ENCODE measurements at regions not wholly inside any gene's neighbourhood (a gene's known extent, or its start where the extent isn't known, plus 50 kb on each side); places are given as distances from the start of the nearest gene placed in this dataset.
A peak's percentile ranks its signal among the peaks of the same experiment; 100 is the strongest.

DNA sequence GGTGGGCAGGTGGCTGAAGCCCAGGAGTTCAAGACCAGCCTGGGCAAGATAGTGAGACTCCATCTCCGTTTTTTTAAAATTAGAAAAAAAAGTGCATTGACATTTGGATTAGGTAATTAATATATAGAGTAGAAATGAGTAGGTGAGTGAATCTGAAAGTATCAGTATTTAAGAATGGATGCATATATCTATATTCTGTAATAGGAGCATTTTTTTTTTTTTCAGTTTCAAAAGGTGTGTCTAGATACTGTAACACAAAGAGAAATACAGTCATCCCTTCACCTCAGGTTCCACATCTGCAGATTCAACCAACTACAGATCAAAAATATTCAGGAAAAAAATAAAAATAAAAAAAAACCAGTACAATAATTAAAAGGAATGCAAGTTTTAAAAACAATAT is 50.8 kb downstream of the RBM27 start:
- H3K9me3 Mint-ChIP-seq: no peaks in the 10 kb centered on the region
- no peak for DNase-seq
- Histone ChIP-seq H3K4me3 (ENCODE audit: control insufficient read depth in 1 of 2, extremely low read depth in 1 of 2, low read length in 1 of 2) (no peak overlapping the region), H3K27me3 (replicated peaks in 1 of 2; ENCODE audit: control insufficient read depth in 2 of 2, extremely low read depth in 1 of 2, insufficient read depth in 2 of 2, low read length in 1 of 2) (no peaks in the 10 kb centered on the region), H3K4me1 (ENCODE audit: control insufficient read depth in 1 of 2, extremely low read depth in 1 of 2, insufficient read depth in 2 of 2, low read length in 2 of 2) (no peaks in the 10 kb centered on the region), H3K36me3 (ENCODE audit: control insufficient read depth in 2 of 2, extremely low read depth in 1 of 2, insufficient read depth in 1 of 2, low read length in 1 of 2) (peaks cover 0 to 58% of the 10 kb centered on the region in 2 donors), H3K9me3 (no peaks in the 10 kb centered on the region), H3K27ac (ENCODE audit: low read length) (no peak overlapping the region)
- no peak overlapping the region for H3K4me3 Mint-ChIP-seq
- ATAC-seq (replicated peaks in 1 of 4): no peak
- peaks cover 54% of the 10 kb centered on the region for H3K36me3 Mint-ChIP-seq
- no peak overlapping the region for H3K27ac Mint-ChIP-seq
- POLR2A ChIA-PET: interaction anchor here in 1 of 2 donors (0.5 kb wide), 1 partner anchor 16 kb away, joined by 3 read pairs; no protein-coding TSS in a partner anchor
- peaks cover 0 to 9% (median 6%) of the 10 kb centered on the region in 3 donors for H3K4me1 Mint-ChIP-seq
- WGBS (ENCODE audit: insufficient coverage): 60% methylated on average over 1 of the region's 1 CpG
- H3K27me3 Mint-ChIP-seq: no peaks in the 10 kb centered on the region
- CTCF ChIA-PET: no interaction called here

- Mint-ChIP-seq H3K27ac (no peak overlapping the region), H3K4me3 (no peak overlapping the region), H3K4me1 (no peaks in the 10 kb centered on the region), H3K36me3 (peaks cover 40% of the 10 kb centered on the region), H3K27me3 (no peaks in the 10 kb centered on the region), H3K9me3 (no peaks in the 10 kb centered on the region)
- ATAC-seq (replicated peaks in 1 of 4): no peak
- POLR2A ChIA-PET: no interaction called here
- no peak for DNase-seq
- Histone ChIP-seq H3K9me3 (no peaks in the 10 kb centered on the region), H3K36me3 (ENCODE audit: control insufficient read depth in 2 of 2, extremely low read depth in 1 of 2, insufficient read depth in 1 of 2, low read length in 1 of 2) (peaks cover 6 to 68% of the 10 kb centered on the region in 2 donors), H3K4me1 (ENCODE audit: control insufficient read depth in 1 of 2, extremely low read depth in 1 of 2, insufficient read depth in 2 of 2, low read length in 2 of 2) (no peaks in the 10 kb centered on the region), H3K27ac (ENCODE audit: low read length) (no peak overlapping the region), H3K27me3 (replicated peaks in 1 of 2; ENCODE audit: control insufficient read depth in 2 of 2, extremely low read depth in 1 of 2, insufficient read depth in 2 of 2, low read length in 1 of 2) (no peaks in the 10 kb centered on the region), H3K4me3 (ENCODE audit: control insufficient read depth in 1 of 2, extremely low read depth in 1 of 2, low read length in 1 of 2) (no peak overlapping the region)
- CTCF ChIA-PET: no interaction called here
These were observed 65.5 kb upstream of the POU4F3 start for GRCh38 chr5:146273109-146273508.

DNA sequence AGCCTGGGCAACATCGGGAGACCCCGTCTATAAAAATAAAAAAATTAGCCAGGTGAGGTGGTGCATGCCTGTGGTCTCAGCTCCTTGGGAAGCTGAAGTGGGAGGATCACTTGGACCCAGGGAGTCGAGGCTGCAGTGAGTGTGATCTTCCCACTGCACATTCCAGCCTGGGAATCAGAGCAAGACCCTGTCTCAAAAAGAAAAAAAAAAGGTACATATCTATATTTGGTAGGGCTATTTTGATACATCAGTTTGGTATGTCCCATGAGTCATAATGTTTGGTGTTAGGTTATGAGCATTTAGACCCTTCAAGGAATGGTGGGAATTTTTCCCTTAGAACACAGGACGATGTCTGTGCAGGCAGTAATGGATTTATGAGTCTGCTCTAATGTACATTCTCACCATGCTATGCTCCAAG is 55.3 kb upstream of the POU4F3 start:
- no peaks in the 10 kb centered on the region for H3K9me3 ChIP-seq
- H3K4me1 ChIP-seq (ENCODE audit: control insufficient read depth in 1 of 2, extremely low read depth in 1 of 2, insufficient read depth in 2 of 2, low read length in 2 of 2): no peaks in the 10 kb centered on the region
- H3K4me3 Mint-ChIP-seq: no peak overlapping the region
- no CpG with 5 or more reads among the region's 4 CpGs for WGBS (ENCODE audit: insufficient coverage)
- H3K27me3 ChIP-seq (replicated peaks in 1 of 2; ENCODE audit: control insufficient read depth in 2 of 2, extremely low read depth in 1 of 2, insufficient read depth in 2 of 2, low read length in 1 of 2): no peaks in the 10 kb centered on the region
- H3K9me3 Mint-ChIP-seq: no peaks in the 10 kb centered on the region
- DNase-seq: no peak
- POLR2A ChIA-PET: no interaction called here
- no peak for ATAC-seq (replicated peaks in 1 of 4)
- H3K36me3 ChIP-seq (ENCODE audit: control insufficient read depth in 2 of 2, extremely low read depth in 1 of 2, insufficient read depth in 1 of 2, low read length in 1 of 2): peaks cover 0 to 49% of the 10 kb centered on the region in 2 donors
- H3K4me3 ChIP-seq (ENCODE audit: control insufficient read depth in 1 of 2, extremely low read depth in 1 of 2, low read length in 1 of 2): no peak overlapping the region
- H3K36me3 Mint-ChIP-seq: peaks cover 22% of the 10 kb centered on the region
- H3K27me3 Mint-ChIP-seq: no peaks in the 10 kb centered on the region
- no peak overlapping the region for H3K27ac Mint-ChIP-seq
- H3K27ac ChIP-seq (ENCODE audit: low read length): no peak overlapping the region
- H3K4me1 Mint-ChIP-seq: no peaks in the 10 kb centered on the region
- CTCF ChIA-PET: no interaction called here

DNA sequence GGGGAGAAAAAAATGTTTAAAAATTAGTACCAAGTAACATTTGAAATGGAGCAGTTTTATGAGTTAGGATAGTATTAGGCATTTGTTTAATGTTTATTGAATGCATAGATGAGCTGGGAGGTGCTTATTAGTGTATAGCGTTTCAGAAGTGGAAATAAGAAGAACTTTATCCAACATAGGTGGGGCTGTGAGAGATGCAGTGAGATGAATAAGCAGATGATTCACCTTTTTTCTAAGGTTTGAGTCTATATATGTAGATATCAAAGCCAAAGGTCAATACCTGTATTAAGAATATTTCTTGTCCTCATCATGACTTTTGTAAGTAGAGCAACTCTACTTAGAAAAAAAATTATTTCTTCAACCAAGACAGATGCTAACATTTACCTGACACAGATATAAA is 54.6 kb upstream of the POU4F3 start:
- Histone ChIP-seq H3K36me3 (ENCODE audit: control insufficient read depth in 2 of 2, extremely low read depth in 1 of 2, insufficient read depth in 1 of 2, low read length in 1 of 2) (peaks cover 0 to 49% of the 10 kb centered on the region in 2 donors), H3K4me3 (ENCODE audit: control insufficient read depth in 1 of 2, extremely low read depth in 1 of 2, low read length in 1 of 2) (no peak overlapping the region), H3K27ac (ENCODE audit: low read length) (no peak overlapping the region), H3K27me3 (replicated peaks in 1 of 2; ENCODE audit: control insufficient read depth in 2 of 2, extremely low read depth in 1 of 2, insufficient read depth in 2 of 2, low read length in 1 of 2) (no peaks in the 10 kb centered on the region), H3K4me1 (ENCODE audit: control insufficient read depth in 1 of 2, extremely low read depth in 1 of 2, insufficient read depth in 2 of 2, low read length in 2 of 2) (no peaks in the 10 kb centered on the region), H3K9me3 (no peaks in the 10 kb centered on the region)
- DNase-seq (no peak), ATAC-seq (replicated peaks in 1 of 4) (no peak)
- H3K4me1 Mint-ChIP-seq: no peaks in the 10 kb centered on the region
- H3K27ac Mint-ChIP-seq: peak overlapping the region in 1 of 2 donors; percentile 2
- ChIA-PET CTCF (no interaction called here), POLR2A (no interaction called here)
- H3K27me3 Mint-ChIP-seq: no peaks in the 10 kb centered on the region
- H3K9me3 Mint-ChIP-seq: no peaks in the 10 kb centered on the region
- peaks cover 22% of the 10 kb centered on the region for H3K36me3 Mint-ChIP-seq
- H3K4me3 Mint-ChIP-seq: no peak overlapping the region
- WGBS (ENCODE audit: insufficient coverage): no CpG with 5 or more reads among the region's 1 CpG
